WTC11 (cell line): ENCODE measurements at regions not wholly inside any gene's neighbourhood (a gene's known extent, or its start where the extent isn't known, plus 50 kb on each side); places are given as distances from the start of the nearest gene placed in this dataset.

Experiments used
- ATAC-seq: fragments of 200-7000 bp; cut with Tn5 transposase; 2 replicates; pipeline ENCODE4 v1.10.0; 2021; ENCODE audit warnings: mild to moderate bottlenecking, moderate library complexity
- CTCF ChIA-PET: fragments of 300-600 bp; sonication (Branson Sonifier 250); formaldehyde crosslinking; loops from one replicate; lab custom pipeline; 2021; ENCODE audit warnings: antibody characterized with exemption; lab: Charles Lee
- POLR2A ChIA-PET: fragments of 350-600 bp; sonication (Branson Sonifier 250); formaldehyde crosslinking; loops from one replicate; lab custom pipeline; 2021; ENCODE audit warnings: antibody characterized with exemption; lab: Charles Lee
- DNase-seq: peaks from one replicate; pipeline ENCODE4 v3.0.0; 2021; ENCODE audit warnings: low spot score
- H3K27ac Mint-ChIP-seq: 2 replicates; pipeline ENCODE4 v1.8.0; 2021; ENCODE audit warnings: mixed read lengths
- H3K27me3 Mint-ChIP-seq: 2 replicates; pipeline ENCODE4 v1.8.0; 2021; ENCODE audit warnings: low read depth, mild to moderate bottlenecking, moderate library complexity, mixed read lengths
- H3K36me3 Mint-ChIP-seq: 2 replicates; pipeline ENCODE4 v1.8.0; 2021; ENCODE audit warnings: mixed read lengths
- H3K4me1 Mint-ChIP-seq: 2 replicates; pipeline ENCODE4 v1.8.0; 2022; ENCODE audit warnings: mixed read lengths
- H3K4me3 Mint-ChIP-seq: 2 replicates; pipeline ENCODE4 v1.8.0; 2021; ENCODE audit warnings: mild to moderate bottlenecking, moderate library complexity, mixed read lengths
- H3K9me3 Mint-ChIP-seq: 2 replicates; pipeline ENCODE4 v1.8.0; 2021; ENCODE audit warnings: mixed read lengths
- CREB1 ChIP-seq: sonication (generic); formaldehyde crosslinking; IDR thresholded peaks from 2 replicates; pipeline ENCODE4 v1.8.0; 2023; ENCODE audit warnings: mild to moderate bottlenecking, missing genetic modification reagents
- ETV6 ChIP-seq: sonication (generic); formaldehyde crosslinking; IDR thresholded peaks from 2 replicates; pipeline ENCODE4 v1.8.1; 2022; ENCODE audit warnings: mild to moderate bottlenecking, missing genetic modification reagents
- FOXK1 ChIP-seq: sonication (generic); formaldehyde crosslinking; IDR thresholded peaks from 2 replicates; pipeline ENCODE4 v1.8.0; 2022; ENCODE audit warnings: mild to moderate bottlenecking, moderate library complexity, missing genetic modification reagents
- GTF2I ChIP-seq: fragments of 250-450 bp; sonication (Bioruptor Pico); conservative IDR thresholded peaks from 2 replicates; pipeline ENCODE4 v1.4.0; 2021; ENCODE audit warnings: mild to moderate bottlenecking
- KAT7 ChIP-seq: sonication (generic); formaldehyde crosslinking; IDR thresholded peaks from 2 replicates; pipeline ENCODE4 v1.8.1; 2023; ENCODE audit warnings: missing genetic modification reagents, mild to moderate bottlenecking, borderline replicate concordance
- RELA ChIP-seq: sonication (generic); formaldehyde crosslinking; IDR thresholded peaks from 2 replicates; pipeline ENCODE4 v1.8.1; 2022; ENCODE audit warnings: missing genetic modification reagents, mild to moderate bottlenecking, borderline replicate concordance
- SP1 ChIP-seq: sonication (generic); formaldehyde crosslinking; conservative IDR thresholded peaks from 2 replicates; pipeline ENCODE4 v1.8.1; 2022; ENCODE audit warnings: missing genetic modification reagents
- TEAD1 ChIP-seq: sonication (generic); formaldehyde crosslinking; IDR thresholded peaks from 2 replicates; pipeline ENCODE4 v1.8.0; 2022; ENCODE audit warnings: mild to moderate bottlenecking, missing genetic modification reagents
- USF2 ChIP-seq: sonication (generic); formaldehyde crosslinking; IDR thresholded peaks from 2 replicates; pipeline ENCODE4 v1.8.1; 2023; ENCODE audit warnings: mild to moderate bottlenecking, missing genetic modification reagents, moderate library complexity
- ZNF232 ChIP-seq: sonication (generic); formaldehyde crosslinking; IDR thresholded peaks from 2 replicates; pipeline ENCODE4 v1.8.0; 2022; ENCODE audit warnings: mild to moderate bottlenecking, missing genetic modification reagents
- ZNF263 ChIP-seq: sonication (generic); formaldehyde crosslinking; IDR thresholded peaks from 2 replicates; pipeline ENCODE4 v1.8.1; 2022; ENCODE audit warnings: low read depth, mild to moderate bottlenecking, moderate library complexity, missing genetic modification reagents
- ZNF396 ChIP-seq: fragments of 250-450 bp; sonication (Bioruptor Pico); IDR thresholded peaks from 2 replicates; pipeline ENCODE4 v1.8.0; 2021; ENCODE audit warnings: mild to moderate bottlenecking, moderate library complexity, borderline replicate concordance
- ZNF425 ChIP-seq: fragments of 250-450 bp; sonication (Bioruptor Pico); conservative IDR thresholded peaks from 2 replicates; pipeline ENCODE4 v1.9.0; 2021; ENCODE audit warnings: mild to moderate bottlenecking
- TF ChIP-seq, protein P1 (sequence below): sonication (generic); formaldehyde crosslinking; IDR thresholded peaks from 2 replicates; pipeline ENCODE4 v1.8.1; 2023; ENCODE audit warnings: mild to moderate bottlenecking, moderate library complexity, missing genetic modification reagents
- TF ChIP-seq, protein P2 (sequence below): sonication (generic); formaldehyde crosslinking; IDR thresholded peaks from 2 replicates; pipeline ENCODE4 v1.8.1; 2022; ENCODE audit warnings: missing genetic modification reagents, borderline replicate concordance
- TF ChIP-seq, protein P3 (sequence below): sonication (generic); formaldehyde crosslinking; IDR thresholded peaks from 2 replicates; pipeline ENCODE4 v1.8.0; 2022; ENCODE audit warnings: mild to moderate bottlenecking, missing genetic modification reagents
- TF ChIP-seq, protein P4 (sequence below): sonication (generic); formaldehyde crosslinking; IDR thresholded peaks from 2 replicates; pipeline ENCODE4 v1.8.1; 2023; ENCODE audit warnings: mild to moderate bottlenecking, missing genetic modification reagents
- TF ChIP-seq, protein P5 (sequence below): sonication (generic); formaldehyde crosslinking; IDR thresholded peaks from 2 replicates; pipeline ENCODE4 v1.8.0; 2022; ENCODE audit warnings: mild to moderate bottlenecking, missing genetic modification reagents

DNA sequence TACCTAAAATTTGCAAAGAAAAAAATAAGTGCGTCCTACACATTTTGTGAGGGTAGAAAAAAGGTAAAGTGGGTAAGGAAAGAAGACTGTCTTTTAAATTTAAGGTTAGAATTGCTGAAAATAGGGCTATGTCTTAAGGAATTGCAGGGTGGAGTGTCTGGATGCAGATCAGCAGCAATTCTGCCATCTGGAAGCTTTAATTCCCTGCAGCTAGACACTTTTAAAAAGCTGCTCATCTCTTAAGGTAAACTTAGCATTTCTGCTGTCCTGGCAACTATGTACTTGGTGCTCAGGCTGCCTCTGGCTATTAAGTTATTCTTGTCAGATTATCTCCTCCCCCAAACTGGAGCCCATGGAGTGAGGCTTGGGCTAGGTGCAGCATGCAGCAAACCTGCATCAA, 420.2 kb downstream of the SI start:
- POLR2A ChIA-PET = no interaction called here
- Mint-ChIP-seq H3K27ac (no peak overlapping the region), H3K27me3 (no peaks in the 10 kb centered on the region), H3K4me3 (no peak overlapping the region), H3K36me3 (no peaks in the 10 kb centered on the region), H3K4me1 (no peaks in the 10 kb centered on the region), H3K9me3 (no peaks in the 10 kb centered on the region)
- ATAC-seq = 0 out of 2 replicates have a peak, but pooled peaks have one; percentile 22
- TF ChIP-seq ZNF232 (no peak), ZNF263 (no peak), ETV6 (CRISPR knock-in tag) (no peak), ZNF396 (no peak), USF2 (CRISPR knock-in tag) (no peak)
- TF ChIP-seq, protein P1, sequence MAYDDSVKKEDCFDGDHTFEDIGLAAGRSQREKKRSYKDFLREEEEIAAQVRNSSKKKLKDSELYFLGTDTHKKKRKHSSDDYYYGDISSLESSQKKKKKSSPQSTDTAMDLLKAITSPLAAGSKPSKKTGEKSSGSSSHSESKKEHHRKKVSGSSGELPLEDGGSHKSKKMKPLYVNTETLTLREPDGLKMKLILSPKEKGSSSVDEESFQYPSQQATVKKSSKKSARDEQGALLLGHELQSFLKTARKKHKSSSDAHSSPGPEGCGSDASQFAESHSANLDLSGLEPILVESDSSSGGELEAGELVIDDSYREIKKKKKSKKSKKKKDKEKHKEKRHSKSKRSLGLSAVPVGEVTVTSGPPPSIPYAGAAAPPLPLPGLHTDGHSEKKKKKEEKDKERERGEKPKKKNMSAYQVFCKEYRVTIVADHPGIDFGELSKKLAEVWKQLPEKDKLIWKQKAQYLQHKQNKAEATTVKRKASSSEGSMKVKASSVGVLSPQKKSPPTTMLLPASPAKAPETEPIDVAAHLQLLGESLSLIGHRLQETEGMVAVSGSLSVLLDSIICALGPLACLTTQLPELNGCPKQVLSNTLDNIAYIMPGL = no peak
- TF ChIP-seq, protein P2, sequence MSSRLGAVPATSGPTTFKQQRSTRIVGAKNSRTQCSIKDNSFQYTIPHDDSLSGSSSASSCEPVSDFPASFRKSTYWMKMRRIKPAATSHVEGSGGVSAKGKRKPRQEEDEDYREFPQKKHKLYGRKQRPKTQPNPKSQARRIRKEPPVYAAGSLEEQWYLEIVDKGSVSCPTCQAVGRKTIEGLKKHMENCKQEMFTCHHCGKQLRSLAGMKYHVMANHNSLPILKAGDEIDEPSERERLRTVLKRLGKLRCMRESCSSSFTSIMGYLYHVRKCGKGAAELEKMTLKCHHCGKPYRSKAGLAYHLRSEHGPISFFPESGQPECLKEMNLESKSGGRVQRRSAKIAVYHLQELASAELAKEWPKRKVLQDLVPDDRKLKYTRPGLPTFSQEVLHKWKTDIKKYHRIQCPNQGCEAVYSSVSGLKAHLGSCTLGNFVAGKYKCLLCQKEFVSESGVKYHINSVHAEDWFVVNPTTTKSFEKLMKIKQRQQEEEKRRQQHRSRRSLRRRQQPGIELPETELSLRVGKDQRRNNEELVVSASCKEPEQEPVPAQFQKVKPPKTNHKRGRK (CRISPR knock-in tag) = no peak
- TF ChIP-seq, protein P3, sequence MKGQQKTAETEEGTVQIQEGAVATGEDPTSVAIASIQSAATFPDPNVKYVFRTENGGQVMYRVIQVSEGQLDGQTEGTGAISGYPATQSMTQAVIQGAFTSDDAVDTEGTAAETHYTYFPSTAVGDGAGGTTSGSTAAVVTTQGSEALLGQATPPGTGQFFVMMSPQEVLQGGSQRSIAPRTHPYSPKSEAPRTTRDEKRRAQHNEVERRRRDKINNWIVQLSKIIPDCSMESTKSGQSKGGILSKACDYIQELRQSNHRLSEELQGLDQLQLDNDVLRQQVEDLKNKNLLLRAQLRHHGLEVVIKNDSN (CRISPR knock-in tag) = no peak
- TF ChIP-seq, all 79 proteins: peak for 0
- CTCF ChIA-PET = interaction anchor here (1.3 kb wide), 1 partner anchor 549 kb away, joined by 3 read pairs; no protein-coding TSS in a partner anchor
- no peak for DNase-seq

- ChIA-PET CTCF (no interaction called here), POLR2A (no interaction called here)
- H3K4me1 Mint-ChIP-seq = no peaks in the 10 kb centered on the region
- H3K27ac Mint-ChIP-seq = no peak overlapping the region
- no peaks in the 10 kb centered on the region for H3K9me3 Mint-ChIP-seq
- H3K36me3 Mint-ChIP-seq = no peaks in the 10 kb centered on the region
- TF ChIP-seq RELA (CRISPR knock-in tag) (no peak), KAT7 (CRISPR knock-in tag) (no peak)
- TF ChIP-seq, protein P4, sequence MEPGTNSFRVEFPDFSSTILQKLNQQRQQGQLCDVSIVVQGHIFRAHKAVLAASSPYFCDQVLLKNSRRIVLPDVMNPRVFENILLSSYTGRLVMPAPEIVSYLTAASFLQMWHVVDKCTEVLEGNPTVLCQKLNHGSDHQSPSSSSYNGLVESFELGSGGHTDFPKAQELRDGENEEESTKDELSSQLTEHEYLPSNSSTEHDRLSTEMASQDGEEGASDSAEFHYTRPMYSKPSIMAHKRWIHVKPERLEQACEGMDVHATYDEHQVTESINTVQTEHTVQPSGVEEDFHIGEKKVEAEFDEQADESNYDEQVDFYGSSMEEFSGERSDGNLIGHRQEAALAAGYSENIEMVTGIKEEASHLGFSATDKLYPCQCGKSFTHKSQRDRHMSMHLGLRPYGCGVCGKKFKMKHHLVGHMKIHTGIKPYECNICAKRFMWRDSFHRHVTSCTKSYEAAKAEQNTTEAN (CRISPR knock-in tag) = no peak
- TF ChIP-seq, protein P1 = no peak
- DNase-seq (no peak), ATAC-seq (no peak)
- no peak overlapping the region for H3K4me3 Mint-ChIP-seq
- no peaks in the 10 kb centered on the region for H3K27me3 Mint-ChIP-seq
These were observed 420.7 kb downstream of the SI start for GRCh38 chr3:164657631-164658030.

- CTCF ChIA-PET = no interaction called here
- TF ChIP-seq, protein P5, sequence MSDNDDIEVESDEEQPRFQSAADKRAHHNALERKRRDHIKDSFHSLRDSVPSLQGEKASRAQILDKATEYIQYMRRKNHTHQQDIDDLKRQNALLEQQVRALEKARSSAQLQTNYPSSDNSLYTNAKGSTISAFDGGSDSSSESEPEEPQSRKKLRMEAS (CRISPR knock-in tag) = no peak
- TF ChIP-seq SP1 (CRISPR knock-in tag) = no peak
- TF ChIP-seq CREB1 (CRISPR knock-in tag) = no peak
- no peak for TF ChIP-seq FOXK1 (CRISPR knock-in tag)
- no peak for TF ChIP-seq GTF2I (CRISPR knock-in tag)
- TF ChIP-seq TEAD1 (CRISPR knock-in tag) = no peak
- no peak for TF ChIP-seq USF2 (CRISPR knock-in tag)
- no peak for TF ChIP-seq ZNF425
- H3K4me3 Mint-ChIP-seq = no peak overlapping the region
- H3K27ac Mint-ChIP-seq = no peak overlapping the region
- peaks cover 4% of the 10 kb centered on the region for H3K9me3 Mint-ChIP-seq
- no peaks in the 10 kb centered on the region for H3K27me3 Mint-ChIP-seq
- POLR2A ChIA-PET = no interaction called here
- no peaks in the 10 kb centered on the region for H3K4me1 Mint-ChIP-seq
- no peak for DNase-seq
- peaks cover 4% of the 10 kb centered on the region; the same call in 1 of the 2 replicates for H3K36me3 Mint-ChIP-seq
- ATAC-seq = no peak
These were observed 422.8 kb downstream of the SI start for GRCh38 chr3:164655462-164655861.
